GM23338 (cell line): ENCODE measurements at regions not wholly inside any gene's neighbourhood (a gene's known extent, or its start where the extent isn't known, plus 50 kb on each side); places are given as distances from the start of the nearest gene placed in this dataset.

ENCODE experiments used
- ATAC-seq: fragments of 200-7000 bp; cut with Tn5 transposase; 3 replicates; pipeline ENCODE4 v1.9.1; 2020
- DNase-seq: peaks from one replicate; pipeline ENCODE4 v3.0.0-alpha.2; 2015; ENCODE audit warnings: low spot score
- H2AFZ ChIP-seq: fragments of 200-600 bp; sonication (generic); 2 replicates; pipeline ENCODE4 v1.8.0; 2016; ENCODE audit warnings: antibody characterized with exemption, mild to moderate bottlenecking, moderate library complexity
- H3F3A ChIP-seq: fragments of 200-600 bp; sonication (generic); replicated peaks from 2 replicates; pipeline ENCODE4 v1.8.0; 2017; ENCODE audit warnings: antibody characterized with exemption, mixed run types, low read depth
- H3K27ac ChIP-seq: fragments of 200-600 bp; sonication (generic); 2 replicates; pipeline ENCODE4 v1.6.1; 2016; ENCODE audit warnings: low read depth
- H3K27me3 ChIP-seq: fragments of 200-600 bp; sonication (generic); 2 replicates; pipeline ENCODE4 v1.8.0; 2016; ENCODE audit warnings: mild to moderate bottlenecking, mixed run types, moderate library complexity; ENCODE audit not compliant: insufficient read depth
- H3K36me3 ChIP-seq: fragments of 200-600 bp; sonication (generic); 2 replicates; pipeline ENCODE4 v1.8.0; 2016; ENCODE audit warnings: mild to moderate bottlenecking; ENCODE audit not compliant: insufficient read depth
- H3K4me1 ChIP-seq: fragments of 200-600 bp; sonication (generic); 2 replicates; pipeline ENCODE4 v1.8.0; 2016; ENCODE audit warnings: mild to moderate bottlenecking, moderate library complexity; ENCODE audit not compliant: insufficient read depth
- H3K4me2 ChIP-seq: fragments of 200-600 bp; sonication (generic); 2 replicates; pipeline ENCODE4 v1.7.1; 2017; ENCODE audit warnings: mixed run types
- H3K4me3 ChIP-seq: fragments of 200-600 bp; sonication (generic); 2 replicates; pipeline ENCODE4 v1.6.1; 2016; ENCODE audit warnings: mixed run types
- H3K79me2 ChIP-seq: fragments of 200-600 bp; sonication (generic); replicated peaks from 2 replicates; pipeline ENCODE4 v1.8.0; 2017; ENCODE audit warnings: mild to moderate bottlenecking; ENCODE audit not compliant: insufficient read depth
- H3K9me2 ChIP-seq: fragments of 200-600 bp; sonication (generic); 2 replicates; pipeline ENCODE4 v1.8.0; 2017; ENCODE audit not compliant: insufficient read depth
- H4K20me1 ChIP-seq: fragments of 200-600 bp; sonication (generic); replicated peaks from 2 replicates; pipeline ENCODE4 v1.8.0; 2017; ENCODE audit warnings: mild to moderate bottlenecking; ENCODE audit not compliant: insufficient read depth
- H3K27ac Mint-ChIP-seq: 2 replicates; pipeline ENCODE4 v1.8.0; 2020; ENCODE audit warnings: inconsistent platforms, mild to moderate bottlenecking, moderate library complexity, mixed read lengths
- H3K27me3 Mint-ChIP-seq: 3 replicates; pipeline ENCODE4 v1.8.0; 2022; ENCODE audit warnings: low read depth, mild to moderate bottlenecking, moderate library complexity, mixed read lengths, inconsistent platforms; ENCODE audit not compliant: insufficient read depth, poor library complexity
- H3K36me3 Mint-ChIP-seq: 3 replicates; pipeline ENCODE4 v1.8.0; 2021; ENCODE audit warnings: low read depth, mild to moderate bottlenecking, inconsistent platforms, moderate library complexity, mixed read lengths
- H3K4me1 Mint-ChIP-seq: 3 replicates; pipeline ENCODE4 v1.8.0; 2020; ENCODE audit warnings: mild to moderate bottlenecking, inconsistent platforms, mixed read lengths
- H3K4me3 Mint-ChIP-seq: 3 replicates; pipeline ENCODE4 v1.8.0; 2021; ENCODE audit warnings: moderate library complexity, mild to moderate bottlenecking, inconsistent platforms, mixed read lengths
- H3K9me3 Mint-ChIP-seq: 3 replicates; pipeline ENCODE4 v1.8.0; 2020; ENCODE audit warnings: moderate library complexity, mild to moderate bottlenecking, inconsistent platforms, mixed read lengths
- CREB1 ChIP-seq: fragments of 250-450 bp; sonication (Bioruptor Pico); IDR thresholded peaks from 2 replicates; pipeline ENCODE4 v1.5.0; 2020; ENCODE audit warnings: low read depth, mild to moderate bottlenecking, moderate library complexity
- CTCF ChIP-seq, 2 experiments: fragments of 200-600 bp in 1 of 2; sonication (generic) in 1 of 2; conservative IDR thresholded peaks; 2 replicates each; pipeline versions ENCODE4 v1.5.1 to v1.6.1; 2016 to 2017; ENCODE audit warnings: antibody characterized with exemption in 2 of 2, low read depth in 2 of 2, mild to moderate bottlenecking in 2 of 2, moderate library complexity in 1 of 2
- EZH2 ChIP-seq: fragments of 200-600 bp; sonication (generic); IDR thresholded peaks from one replicate; pipeline ENCODE4 v1.8.0; 2017; ENCODE audit warnings: antibody characterized with exemption, mild to moderate bottlenecking, low read depth; ENCODE audit not compliant: unreplicated experiment
- EZH2phosphoT487 ChIP-seq: fragments of 200-600 bp; sonication (generic); IDR thresholded peaks from one replicate; pipeline ENCODE4 v1.8.1; 2018; ENCODE audit warnings: antibody characterized with exemption; ENCODE audit not compliant: unreplicated experiment
- JUNB ChIP-seq: IDR thresholded peaks from one replicate; pipeline ENCODE4 v1.6.1; 2016; ENCODE audit warnings: antibody characterized with exemption; ENCODE audit not compliant: unreplicated experiment
- NANOG ChIP-seq: IDR thresholded peaks from 2 replicates; pipeline ENCODE4 v1.6.1; 2016; ENCODE audit warnings: antibody characterized with exemption, borderline replicate concordance
- POLR2AphosphoS5 ChIP-seq: IDR thresholded peaks from 2 replicates; pipeline ENCODE4 v1.6.1; 2016; ENCODE audit warnings: antibody characterized with exemption, low read depth
- REST ChIP-seq: IDR thresholded peaks from one replicate; pipeline ENCODE4 v1.6.1; 2018; ENCODE audit warnings: antibody characterized with exemption; ENCODE audit not compliant: unreplicated experiment
- STAT1 ChIP-seq: IDR thresholded peaks from one replicate; pipeline ENCODE4 v1.6.1; 2016; ENCODE audit warnings: antibody characterized with exemption; ENCODE audit not compliant: unreplicated experiment
- ZNF114 ChIP-seq: fragments of 250-450 bp; sonication (Bioruptor Pico); IDR thresholded peaks from 2 replicates; pipeline ENCODE4 v1.5.0; 2020; ENCODE audit warnings: mild to moderate bottlenecking, moderate library complexity
- ZNF331 ChIP-seq: fragments of 250-450 bp; sonication (Bioruptor Pico); IDR thresholded peaks from 2 replicates; pipeline ENCODE4 v1.5.0; 2020; ENCODE audit warnings: low read depth, mild to moderate bottlenecking, moderate library complexity
- ZNF462 ChIP-seq: fragments of 250-450 bp; sonication (Bioruptor Pico); IDR thresholded peaks from 2 replicates; pipeline ENCODE4 v1.5.0; 2020; ENCODE audit warnings: mild to moderate bottlenecking, moderate library complexity
- TF ChIP-seq, protein P1 (sequence below): IDR thresholded peaks from 2 replicates; pipeline ENCODE4 v1.6.1; 2016; ENCODE audit warnings: antibody characterized with exemption

DNA sequence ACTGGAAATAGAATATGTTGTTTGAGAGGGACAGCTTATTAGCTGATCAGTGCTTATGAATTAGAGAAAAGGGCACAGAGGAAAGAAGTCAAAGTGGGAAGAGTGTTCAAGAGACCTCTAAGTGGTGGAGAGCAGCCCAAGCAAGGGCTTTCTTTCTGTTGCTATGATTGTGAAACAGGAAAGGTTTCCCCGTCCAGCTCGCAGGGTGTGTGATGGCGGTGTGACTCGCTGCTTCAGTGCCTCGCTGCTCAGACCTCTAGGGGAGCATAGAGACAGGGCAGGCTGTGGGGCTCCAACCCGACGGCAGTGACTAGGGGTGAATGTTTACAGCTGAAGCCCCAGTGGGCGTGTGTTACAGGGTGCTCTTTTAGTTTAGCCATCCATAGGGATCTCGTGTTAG, 166.5 kb upstream of the COPS8 start:
- H3F3A ChIP-seq, result no peaks in the 10 kb centered on the region
- no peak overlapping the region for H2AFZ ChIP-seq
- no peaks in the 10 kb centered on the region for H3K79me2 ChIP-seq
- H3K4me2 ChIP-seq, result no peak overlapping the region
- Mint-ChIP-seq H3K4me3 (no peak overlapping the region), H3K27me3 (peaks cover 6% of the 10 kb centered on the region), H3K36me3 (no peaks in the 10 kb centered on the region), H3K4me1 (peaks cover 4% of the 10 kb centered on the region; the same call in 2 of the 3 replicates), H3K9me3 (no peaks in the 10 kb centered on the region), H3K27ac (no peak overlapping the region)
- no peaks in the 10 kb centered on the region for H3K27me3 ChIP-seq
- no peaks in the 10 kb centered on the region for H3K36me3 ChIP-seq
- no peaks in the 10 kb centered on the region for H4K20me1 ChIP-seq
- ATAC-seq (peak; percentile 48; the same call in 1 of the 3 replicates), DNase-seq (no peak)
- no peak overlapping the region for H3K27ac ChIP-seq
- no peak for TF ChIP-seq POLR2AphosphoS5
- TF ChIP-seq EZH2, result no peak
- TF ChIP-seq JUNB, result no peak
- no peak for TF ChIP-seq STAT1
- TF ChIP-seq, protein P1, sequence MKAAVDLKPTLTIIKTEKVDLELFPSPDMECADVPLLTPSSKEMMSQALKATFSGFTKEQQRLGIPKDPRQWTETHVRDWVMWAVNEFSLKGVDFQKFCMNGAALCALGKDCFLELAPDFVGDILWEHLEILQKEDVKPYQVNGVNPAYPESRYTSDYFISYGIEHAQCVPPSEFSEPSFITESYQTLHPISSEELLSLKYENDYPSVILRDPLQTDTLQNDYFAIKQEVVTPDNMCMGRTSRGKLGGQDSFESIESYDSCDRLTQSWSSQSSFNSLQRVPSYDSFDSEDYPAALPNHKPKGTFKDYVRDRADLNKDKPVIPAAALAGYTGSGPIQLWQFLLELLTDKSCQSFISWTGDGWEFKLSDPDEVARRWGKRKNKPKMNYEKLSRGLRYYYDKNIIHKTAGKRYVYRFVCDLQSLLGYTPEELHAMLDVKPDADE, result no peak
- TF ChIP-seq REST, result no peak
- no peak for TF ChIP-seq ZNF114
- TF ChIP-seq EZH2phosphoT487, result no peak
- TF ChIP-seq CREB1 (CRISPR knock-in tag), result no peak
- no peak for TF ChIP-seq ZNF462 (CRISPR knock-in tag)
- TF ChIP-seq ZNF331 (CRISPR knock-in tag), result no peak
- TF ChIP-seq NANOG, result no peak
- TF ChIP-seq CTCF (conservative IDR thresholded peaks at IDR 0.05; ENCODE audit: low read depth in 2 of 2), result no peak
- H3K4me3 ChIP-seq, result no peak overlapping the region
- H3K4me1 ChIP-seq, result no peaks in the 10 kb centered on the region
- H3K9me2 ChIP-seq, result no peaks in the 10 kb centered on the region; the same call in 1 of the 2 replicates
